ENCODE measurements at regions not wholly inside any gene's neighbourhood (a gene's known extent, or its start where the extent isn't known, plus 50 kb on each side); places are given as distances from the start of the nearest gene placed in this dataset.

DNA sequence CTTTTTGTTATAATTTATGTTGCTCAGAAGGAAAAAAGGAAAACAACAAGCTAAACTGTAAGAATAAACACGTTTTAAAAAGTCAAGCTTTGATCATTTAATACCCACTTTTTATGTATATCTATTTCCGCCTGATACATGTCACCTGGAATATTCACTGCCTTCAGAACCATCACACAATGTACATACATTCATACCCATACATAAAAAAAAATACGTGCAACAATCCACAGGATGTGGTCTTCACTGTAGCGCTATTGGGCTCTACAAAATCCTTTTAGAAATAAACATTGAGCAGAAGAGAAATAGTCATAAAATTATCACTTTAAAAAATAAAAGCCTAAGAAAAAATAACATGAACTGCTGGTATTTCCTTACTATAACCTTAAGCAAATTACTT lies 1078.9 kb upstream of the LRRTM3 start:
- Mint-ChIP-seq H3K27me3 (ENCODE audit: insufficient read depth, unreplicated experiment) (peaks cover 7% of the 10 kb centered on the region), H3K4me3 (ENCODE audit: unreplicated experiment) (no peak overlapping the region), H3K27ac (ENCODE audit: unreplicated experiment) (no peak overlapping the region), H3K4me1 (ENCODE audit: low read depth, unreplicated experiment) (no peaks in the 10 kb centered on the region), H3K36me3 (ENCODE audit: insufficient read depth, unreplicated experiment) (peaks cover 6% of the 10 kb centered on the region), H3K9me3 (ENCODE audit: unreplicated experiment) (no peaks in the 10 kb centered on the region)
- no TSS peak for BruUV-seq (replicated peaks)
- ChIA-PET POLR2A (no interaction called here), CTCF (no interaction called here)
- Histone ChIP-seq H3K4me3 (ENCODE audit: low read depth, low read length) (no peak overlapping the region), H3K27me3 (replicated peaks; ENCODE audit: control insufficient read depth, insufficient read depth, low read length) (no peaks in the 10 kb centered on the region), H3K9me3 (no peaks in the 10 kb centered on the region), H3K4me1 (no peaks in the 10 kb centered on the region), H3K36me3 (ENCODE audit: control insufficient read depth, insufficient read depth, low read length) (no peaks in the 10 kb centered on the region)
- DNase-seq, result no peak
- TF ChIP-seq, protein P1, sequence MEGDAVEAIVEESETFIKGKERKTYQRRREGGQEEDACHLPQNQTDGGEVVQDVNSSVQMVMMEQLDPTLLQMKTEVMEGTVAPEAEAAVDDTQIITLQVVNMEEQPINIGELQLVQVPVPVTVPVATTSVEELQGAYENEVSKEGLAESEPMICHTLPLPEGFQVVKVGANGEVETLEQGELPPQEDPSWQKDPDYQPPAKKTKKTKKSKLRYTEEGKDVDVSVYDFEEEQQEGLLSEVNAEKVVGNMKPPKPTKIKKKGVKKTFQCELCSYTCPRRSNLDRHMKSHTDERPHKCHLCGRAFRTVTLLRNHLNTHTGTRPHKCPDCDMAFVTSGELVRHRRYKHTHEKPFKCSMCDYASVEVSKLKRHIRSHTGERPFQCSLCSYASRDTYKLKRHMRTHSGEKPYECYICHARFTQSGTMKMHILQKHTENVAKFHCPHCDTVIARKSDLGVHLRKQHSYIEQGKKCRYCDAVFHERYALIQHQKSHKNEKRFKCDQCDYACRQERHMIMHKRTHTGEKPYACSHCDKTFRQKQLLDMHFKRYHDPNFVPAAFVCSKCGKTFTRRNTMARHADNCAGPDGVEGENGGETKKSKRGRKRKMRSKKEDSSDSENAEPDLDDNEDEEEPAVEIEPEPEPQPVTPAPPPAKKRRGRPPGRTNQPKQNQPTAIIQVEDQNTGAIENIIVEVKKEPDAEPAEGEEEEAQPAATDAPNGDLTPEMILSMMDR (IDR thresholded peaks at IDR 0.05; ENCODE audit: insufficient read depth in 1 of 2, low read depth in 1 of 2, low read length in 1 of 2, severe bottlenecking in 1 of 2, unreplicated experiment in 1 of 2), result no peak
- intact Hi-C loops (cut with micrococcal nuclease; ENCODE audit: unreplicated experiment), result no loop called here

DNA sequence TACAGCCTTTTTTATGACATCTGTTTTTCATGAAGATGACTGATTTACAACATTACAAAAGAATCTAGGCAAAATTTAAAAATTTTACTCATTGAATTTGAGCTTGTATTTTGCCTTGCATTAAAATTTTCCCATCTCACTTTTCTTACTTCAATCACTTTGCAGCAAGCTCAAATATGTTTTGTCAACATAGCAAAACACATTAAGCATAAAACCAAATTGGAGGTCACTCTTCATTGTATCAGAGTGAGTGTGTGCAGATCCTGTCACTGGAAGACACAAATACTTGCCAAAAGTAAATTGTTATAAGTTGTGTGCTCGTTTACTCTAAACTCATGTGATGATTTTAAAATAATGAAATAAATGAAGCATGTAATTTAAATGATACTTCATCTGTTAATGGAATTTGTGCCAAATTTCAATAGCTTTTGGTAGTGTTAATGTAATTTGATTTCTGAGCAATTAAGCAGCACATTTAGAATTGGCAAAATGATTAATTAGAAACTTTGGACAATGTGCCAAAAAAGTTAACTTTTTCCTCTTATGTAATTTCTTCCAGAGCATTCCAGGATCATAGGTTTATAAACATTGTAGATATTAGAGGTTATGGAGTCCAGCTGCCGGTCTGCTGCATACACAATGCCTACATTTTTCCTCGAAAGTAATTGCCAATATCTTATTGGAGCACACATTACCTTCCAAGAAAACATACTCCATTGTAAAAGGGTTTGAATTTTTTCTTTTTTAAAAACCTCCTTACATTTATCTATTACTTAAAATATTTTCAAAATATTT lies 1078.2 kb upstream of the LRRTM3 start:
- Mint-ChIP-seq H3K27me3 (ENCODE audit: insufficient read depth, unreplicated experiment) (peaks cover 3% of the 10 kb centered on the region), H3K4me1 (ENCODE audit: low read depth, unreplicated experiment) (no peaks in the 10 kb centered on the region), H3K9me3 (ENCODE audit: unreplicated experiment) (no peaks in the 10 kb centered on the region), H3K36me3 (ENCODE audit: insufficient read depth, unreplicated experiment) (no peaks in the 10 kb centered on the region), H3K4me3 (ENCODE audit: unreplicated experiment) (no peak overlapping the region), H3K27ac (ENCODE audit: unreplicated experiment) (no peak overlapping the region)
- no peak for DNase-seq
- no TSS peak for BruUV-seq (replicated peaks)
- Histone ChIP-seq H3K27me3 (replicated peaks; ENCODE audit: control insufficient read depth, insufficient read depth, low read length) (no peaks in the 10 kb centered on the region), H3K4me3 (ENCODE audit: low read depth, low read length) (no peak overlapping the region), H3K4me1 (no peaks in the 10 kb centered on the region), H3K9me3 (no peaks in the 10 kb centered on the region), H3K36me3 (ENCODE audit: control insufficient read depth, insufficient read depth, low read length) (no peaks in the 10 kb centered on the region)
- TF ChIP-seq, protein P1 (IDR thresholded peaks at IDR 0.05; ENCODE audit: insufficient read depth in 1 of 2, low read depth in 1 of 2, low read length in 1 of 2, severe bottlenecking in 1 of 2, unreplicated experiment in 1 of 2), result no peak
- intact Hi-C loops (cut with micrococcal nuclease; ENCODE audit: unreplicated experiment), result no loop called here
- CTCF ChIA-PET, result no interaction called here
- POLR2A ChIA-PET, result interaction anchor here (0.6 kb wide), 1 partner anchor 84 kb away, joined by 3 read pairs; no protein-coding TSS in a partner anchor

DNA sequence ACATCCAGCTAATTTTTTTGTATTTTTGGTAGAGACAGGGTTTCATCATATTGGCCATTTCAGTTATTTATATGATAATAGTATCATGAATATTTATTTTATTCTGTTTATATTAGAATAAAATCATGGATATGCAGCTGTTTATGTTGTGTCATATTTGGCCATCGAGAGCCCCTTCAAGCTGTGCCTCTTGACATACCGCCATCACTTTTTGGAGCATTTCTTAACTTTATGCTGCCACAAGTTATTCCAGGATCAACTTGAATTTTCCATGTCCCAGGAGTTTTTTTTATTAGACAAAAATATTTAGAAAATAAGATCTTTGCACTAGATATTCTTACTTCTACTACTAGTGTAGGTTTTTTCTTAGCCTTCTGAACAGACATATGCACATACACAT lies 1067.0 kb upstream of the LRRTM3 start:
- Mint-ChIP-seq H3K4me3 (ENCODE audit: unreplicated experiment) (no peak overlapping the region), H3K27me3 (ENCODE audit: insufficient read depth, unreplicated experiment) (no peaks in the 10 kb centered on the region), H3K9me3 (ENCODE audit: unreplicated experiment) (peaks cover 9% of the 10 kb centered on the region), H3K4me1 (ENCODE audit: low read depth, unreplicated experiment) (no peaks in the 10 kb centered on the region), H3K36me3 (ENCODE audit: insufficient read depth, unreplicated experiment) (no peaks in the 10 kb centered on the region), H3K27ac (ENCODE audit: unreplicated experiment) (no peak overlapping the region)
- TF ChIP-seq, protein P1 (IDR thresholded peaks at IDR 0.05; ENCODE audit: insufficient read depth in 1 of 2, low read depth in 1 of 2, low read length in 1 of 2, severe bottlenecking in 1 of 2, unreplicated experiment in 1 of 2), result no peak
- Histone ChIP-seq H3K4me3 (ENCODE audit: low read depth, low read length) (no peak overlapping the region), H3K9me3 (no peaks in the 10 kb centered on the region), H3K27me3 (replicated peaks; ENCODE audit: control insufficient read depth, insufficient read depth, low read length) (no peaks in the 10 kb centered on the region), H3K4me1 (no peaks in the 10 kb centered on the region), H3K36me3 (ENCODE audit: control insufficient read depth, insufficient read depth, low read length) (no peaks in the 10 kb centered on the region)
- intact Hi-C loops (cut with micrococcal nuclease; ENCODE audit: unreplicated experiment), result no loop called here
- DNase-seq, result no peak
- POLR2A ChIA-PET, result no interaction called here
- CTCF ChIA-PET, result no interaction called here
- BruUV-seq (replicated peaks), result no TSS peak

Data from Caco-2 (cell line).